ENCODE measurements at regions not wholly inside any gene's neighbourhood (a gene's known extent, or its start where the extent isn't known, plus 50 kb on each side); places are given as distances from the start of the nearest gene placed in this dataset.

GRCh38 chr22:34804604-34805003 lies 261.4 kb upstream of the ISX start:
- no peak overlapping the region for H3K27ac Mint-ChIP-seq
- H3K27me3 Mint-ChIP-seq: peaks cover 6% of the 10 kb centered on the region
- intact Hi-C loops (cut with micrococcal nuclease): no loop called here
- DNase-seq: no peak
- H3K4me1 Mint-ChIP-seq (ENCODE audit: low read depth): no peaks in the 10 kb centered on the region
- ChIA-PET POLR2A (no interaction called here), CTCF (no interaction called here)
- no peak overlapping the region for H3K4me3 Mint-ChIP-seq
- H3K36me3 Mint-ChIP-seq (ENCODE audit: low read depth): no peaks in the 10 kb centered on the region
- no peak for ATAC-seq
- H3K9me3 Mint-ChIP-seq: no peaks in the 10 kb centered on the region
- no peak for TF ChIP-seq CTCF (IDR thresholded peaks at IDR 0.05)

GRCh38 chr22:34805771-34806170 lies 260.2 kb upstream of the ISX start:
- Mint-ChIP-seq H3K4me1 (ENCODE audit: low read depth) (no peaks in the 10 kb centered on the region), H3K36me3 (ENCODE audit: low read depth) (no peaks in the 10 kb centered on the region), H3K4me3 (no peak overlapping the region), H3K27ac (no peak overlapping the region), H3K27me3 (peaks cover 6% of the 10 kb centered on the region), H3K9me3 (no peaks in the 10 kb centered on the region)
- intact Hi-C loops (cut with micrococcal nuclease): no loop called here
- ChIA-PET POLR2A (no interaction called here), CTCF (no interaction called here)
- ATAC-seq (no peak), DNase-seq (no peak)
- TF ChIP-seq CTCF (IDR thresholded peaks at IDR 0.05): no peak

GRCh38 chr22:34808618-34809017 lies 257.3 kb upstream of the ISX start:
- Mint-ChIP-seq H3K4me3 (no peak overlapping the region), H3K27me3 (peaks cover 7% of the 10 kb centered on the region), H3K36me3 (ENCODE audit: low read depth) (no peaks in the 10 kb centered on the region), H3K4me1 (ENCODE audit: low read depth) (no peaks in the 10 kb centered on the region), H3K27ac (no peak overlapping the region), H3K9me3 (no peaks in the 10 kb centered on the region)
- DNase-seq: no peak
- ATAC-seq: no peak
- no peak for TF ChIP-seq CTCF (IDR thresholded peaks at IDR 0.05)
- intact Hi-C loops (cut with micrococcal nuclease): no loop called here
- ChIA-PET POLR2A (no interaction called here), CTCF (no interaction called here)

GRCh38 chr22:34812631-34813030 lies 253.3 kb upstream of the ISX start:
- intact Hi-C loops (cut with micrococcal nuclease): no loop called here
- DNase-seq (no peak), ATAC-seq (no peak)
- CTCF ChIA-PET: no interaction called here
- TF ChIP-seq CTCF (IDR thresholded peaks at IDR 0.05): no peak
- POLR2A ChIA-PET: no interaction called here
- Mint-ChIP-seq H3K4me1 (ENCODE audit: low read depth) (no peaks in the 10 kb centered on the region), H3K9me3 (peaks cover 5% of the 10 kb centered on the region), H3K36me3 (ENCODE audit: low read depth) (no peaks in the 10 kb centered on the region), H3K27me3 (peaks cover 12% of the 10 kb centered on the region), H3K27ac (no peak overlapping the region), H3K4me3 (no peak overlapping the region)

GRCh38 chr22:34814260-34815025 lies 251.5 kb upstream of the ISX start:
- no peak overlapping the region for H3K4me3 Mint-ChIP-seq
- DNase-seq (no peak), ATAC-seq (no peak)
- POLR2A ChIA-PET: no interaction called here
- H3K9me3 Mint-ChIP-seq: peaks cover 5% of the 10 kb centered on the region
- TF ChIP-seq CTCF (IDR thresholded peaks at IDR 0.05): no peak
- H3K36me3 Mint-ChIP-seq (ENCODE audit: low read depth): no peaks in the 10 kb centered on the region
- no peak overlapping the region for H3K27ac Mint-ChIP-seq
- CTCF ChIA-PET: no interaction called here
- peaks cover 10% of the 10 kb centered on the region for H3K27me3 Mint-ChIP-seq
- intact Hi-C loops (cut with micrococcal nuclease): no loop called here
- H3K4me1 Mint-ChIP-seq (ENCODE audit: low read depth): no peaks in the 10 kb centered on the region
